NCI-H1417 (cell line): ENCODE measurements at regions not wholly inside any gene's neighbourhood (a gene's known extent, or its start where the extent isn't known, plus 50 kb on each side); places are given as distances from the start of the nearest gene placed in this dataset.

Source experiments
- DNase-seq, 3 experiments: peaks; one replicate each; lab custom pipeline; 2025; lab: John Stamatoyannopoulos, UW

- no peak for DNase-seq
These were observed 197.9 kb downstream of the NXPE2 start for GRCh38 chr11:114876234-114876633.

- no peak for DNase-seq
These were observed 199.6 kb downstream of the NXPE2 start for GRCh38 chr11:114877976-114878375.

GRCh38 chr11:114880442-114880841 lies 202.1 kb downstream of the NXPE2 start:
- DNase-seq = peak in 2 of 3 experiments; percentile 72 to 89

GRCh38 chr11:114883472-114883871 lies 205.1 kb downstream of the NXPE2 start:
- DNase-seq = no peak

- no peak for DNase-seq
These were observed 208.4 kb downstream of the NXPE2 start for GRCh38 chr11:114886644-114887265.

GRCh38 chr11:114889594-114890011 lies 211.3 kb downstream of the NXPE2 start:
- no peak for DNase-seq

GRCh38 chr11:114890038-114890437 lies 211.7 kb downstream of the NXPE2 start:
- no peak for DNase-seq

- no peak for DNase-seq
These were observed 213.6 kb downstream of the NXPE2 start for GRCh38 chr11:114891911-114892310.

GRCh38 chr11:114892381-114893197 lies 214.3 kb downstream of the NXPE2 start:
- no peak for DNase-seq

- no peak for DNase-seq
These were observed 215.0 kb downstream of the NXPE2 start for GRCh38 chr11:114893329-114893728.

GRCh38 chr11:114896594-114896993 lies 218.3 kb downstream of the NXPE2 start:
- no peak for DNase-seq

GRCh38 chr11:114909866-114910265 lies 231.5 kb downstream of the NXPE2 start:
- no peak for DNase-seq

- DNase-seq = no peak
These were observed 234.5 kb downstream of the NXPE2 start for GRCh38 chr11:114912826-114913225.

GRCh38 chr11:114914231-114915005 lies 236.1 kb downstream of the NXPE2 start:
- peak in 2 of 3 experiments; percentile 15 to 36 for DNase-seq

GRCh38 chr11:114915871-114916805 lies 237.8 kb downstream of the NXPE2 start:
- DNase-seq = no peak

GRCh38 chr11:114918286-114918685 lies 240.0 kb downstream of the NXPE2 start:
- DNase-seq = peak in 2 of 3 experiments; percentile 61

- no peak for DNase-seq
These were observed 243.4 kb downstream of the NXPE2 start for GRCh38 chr11:114921697-114922096.

- no peak for DNase-seq
These were observed 245.7 kb downstream of the NXPE2 start for GRCh38 chr11:114924042-114924441.

GRCh38 chr11:114925591-114925990 lies 247.3 kb downstream of the NXPE2 start:
- DNase-seq = no peak

GRCh38 chr11:114928260-114928870 lies 250.0 kb downstream of the NXPE2 start:
- DNase-seq = no peak

- no peak for DNase-seq
These were observed 251.1 kb downstream of the NXPE2 start for GRCh38 chr11:114929351-114930000.
